Activated CD8-positive, alpha-beta T cell treated with anti-CD3 and anti-CD28 coated beads for 36 hours (primary cell): ENCODE measurements at regions not wholly inside any gene's neighbourhood (a gene's known extent, or its start where the extent isn't known, plus 50 kb on each side); places are given as distances from the start of the nearest gene placed in this dataset.

ENCODE experiments used
- ATAC-seq: fragments of 200-7000 bp; cut with Tn5 transposase; one replicate; pipeline ENCODE4 v1.10.0; 2021; ENCODE audit warnings: mild to moderate bottlenecking, moderate library complexity
- CTCF ChIA-PET: fragments of 350-600 bp; sonication (Branson Sonifier 250); formaldehyde crosslinking; loops from one replicate; lab custom pipeline; 2021; ENCODE audit warnings: antibody characterized with exemption; lab: Charles Lee
- POLR2A ChIA-PET: fragments of 350-600 bp; sonication (Branson Sonifier 250); formaldehyde crosslinking; loops from one replicate; lab custom pipeline; 2021; ENCODE audit warnings: antibody characterized with exemption; lab: Charles Lee
- DNase-seq: peaks from one replicate; pipeline ENCODE4 v3.0.0-alpha.2; 2020
- H3K27ac Mint-ChIP-seq: one replicate; pipeline ENCODE4 v1.8.0; 2021; ENCODE audit warnings: mild to moderate bottlenecking, mixed read lengths
- H3K27me3 Mint-ChIP-seq: one replicate; pipeline ENCODE4 v1.8.0; 2021; ENCODE audit warnings: mixed read lengths
- H3K36me3 Mint-ChIP-seq: one replicate; pipeline ENCODE4 v1.8.0; 2021; ENCODE audit warnings: low read depth, mixed read lengths
- H3K4me1 Mint-ChIP-seq: one replicate; pipeline ENCODE4 v1.8.0; 2021; ENCODE audit warnings: low read depth, mixed read lengths
- H3K4me3 Mint-ChIP-seq: one replicate; pipeline ENCODE4 v1.8.0; 2021; ENCODE audit warnings: mild to moderate bottlenecking, moderate library complexity, mixed read lengths
- H3K9me3 Mint-ChIP-seq: one replicate; pipeline ENCODE4 v1.8.0; 2021; ENCODE audit warnings: mixed read lengths
- CTCF ChIP-seq: fragments of 200-600 bp; IDR thresholded peaks from one replicate; pipeline ENCODE4 v1.8.0; 2022; ENCODE audit warnings: antibody characterized with exemption, mild to moderate bottlenecking
- intact Hi-C: fragments of 100-400 bp; cut with micrococcal nuclease; formaldehyde crosslinking; loops from one replicate; pipeline ENCODE4 v1.10.0; 2022

GRCh38 chr12:89138048-89138852, 214.1 kb downstream of the DUSP6 start:
- Mint-ChIP-seq H3K27me3 (no peaks in the 10 kb centered on the region), H3K27ac (peak overlapping the region; percentile 75), H3K4me1 (peaks cover 30% of the 10 kb centered on the region), H3K36me3 (no peaks in the 10 kb centered on the region), H3K9me3 (no peaks in the 10 kb centered on the region), H3K4me3 (no peak overlapping the region)
- ChIA-PET POLR2A (no interaction called here), CTCF (interaction anchor here (1.3 kb wide), 1 partner anchor 119 kb away, joined by 3 read pairs; no protein-coding TSS in a partner anchor)
- intact Hi-C loops: loop anchor here (1.0 to 2.0 kb wide), 2 partner anchors 25 to 43 kb away; no protein-coding TSS in a partner anchor
- DNase-seq: peak; percentile 54
- ATAC-seq: peak; percentile 91
- TF ChIP-seq CTCF: no peak

DNA sequence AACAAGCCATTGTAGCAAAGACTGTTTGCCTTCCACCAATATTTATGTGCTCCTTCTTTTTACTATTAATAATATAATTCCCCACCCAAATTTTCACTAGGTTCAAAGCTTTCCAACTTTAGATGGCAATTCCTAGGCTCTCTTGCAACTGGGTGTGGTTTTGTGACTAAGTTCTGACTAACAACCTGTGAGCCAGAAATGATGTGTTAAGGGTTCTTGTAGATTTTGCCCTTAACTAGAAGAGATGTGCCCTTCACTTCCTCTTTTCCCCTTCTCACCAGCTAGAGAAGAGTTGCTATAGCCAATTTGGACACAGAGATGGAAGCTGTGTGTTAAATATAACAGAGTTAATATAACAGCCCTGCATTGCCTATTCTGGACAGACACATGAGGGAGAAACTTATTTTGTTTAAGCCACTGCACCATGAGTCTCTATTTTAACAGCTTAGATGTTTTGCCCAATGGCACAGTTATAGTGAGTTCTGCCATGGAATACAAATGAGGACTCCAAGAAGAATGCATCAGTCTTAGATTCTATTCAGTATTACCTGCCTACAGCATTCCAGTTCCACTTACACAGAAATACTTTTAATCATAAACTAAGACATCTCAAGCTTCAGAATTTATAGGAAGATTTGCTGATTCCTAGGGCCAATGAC, 216.2 kb downstream of the DUSP6 start:
- intact Hi-C loops: no loop called here
- H3K27ac Mint-ChIP-seq: no peak overlapping the region

GRCh38 chr12:89134213-89134770, 218.0 kb downstream of the DUSP6 start:
- ChIA-PET POLR2A (interaction anchor here (0.9 kb wide), 1 partner anchor 23 kb away, joined by 3 read pairs; no protein-coding TSS in a partner anchor), CTCF (no interaction called here)
- H3K36me3 Mint-ChIP-seq: no peaks in the 10 kb centered on the region
- H3K4me1 Mint-ChIP-seq: peaks cover 34% of the 10 kb centered on the region
- DNase-seq: no peak
- H3K4me3 Mint-ChIP-seq: no peak overlapping the region
- peaks cover 2% of the 10 kb centered on the region for H3K27me3 Mint-ChIP-seq
- H3K27ac Mint-ChIP-seq: no peak overlapping the region
- ATAC-seq: no peak
- H3K9me3 Mint-ChIP-seq: no peaks in the 10 kb centered on the region
- intact Hi-C loops: no loop called here
- TF ChIP-seq CTCF: no peak

More for the DNA sequence above, 216.2 kb downstream of the DUSP6 start:
- H3K9me3 Mint-ChIP-seq: no peaks in the 10 kb centered on the region
- H3K4me1 Mint-ChIP-seq: peaks cover 30% of the 10 kb centered on the region
- ATAC-seq (peak; percentile 34), DNase-seq (no peak)
- H3K4me3 Mint-ChIP-seq: no peak overlapping the region
- peaks cover 2% of the 10 kb centered on the region for H3K27me3 Mint-ChIP-seq
- ChIA-PET CTCF (interaction anchor here (1.0 to 2.0 kb wide), 7 partner anchors 39 to 388 kb away, joined by 3 to 8 read pairs (median 3); no protein-coding TSS in a partner anchor), POLR2A (no interaction called here)
- no peak for TF ChIP-seq CTCF
- no peaks in the 10 kb centered on the region for H3K36me3 Mint-ChIP-seq

DNA sequence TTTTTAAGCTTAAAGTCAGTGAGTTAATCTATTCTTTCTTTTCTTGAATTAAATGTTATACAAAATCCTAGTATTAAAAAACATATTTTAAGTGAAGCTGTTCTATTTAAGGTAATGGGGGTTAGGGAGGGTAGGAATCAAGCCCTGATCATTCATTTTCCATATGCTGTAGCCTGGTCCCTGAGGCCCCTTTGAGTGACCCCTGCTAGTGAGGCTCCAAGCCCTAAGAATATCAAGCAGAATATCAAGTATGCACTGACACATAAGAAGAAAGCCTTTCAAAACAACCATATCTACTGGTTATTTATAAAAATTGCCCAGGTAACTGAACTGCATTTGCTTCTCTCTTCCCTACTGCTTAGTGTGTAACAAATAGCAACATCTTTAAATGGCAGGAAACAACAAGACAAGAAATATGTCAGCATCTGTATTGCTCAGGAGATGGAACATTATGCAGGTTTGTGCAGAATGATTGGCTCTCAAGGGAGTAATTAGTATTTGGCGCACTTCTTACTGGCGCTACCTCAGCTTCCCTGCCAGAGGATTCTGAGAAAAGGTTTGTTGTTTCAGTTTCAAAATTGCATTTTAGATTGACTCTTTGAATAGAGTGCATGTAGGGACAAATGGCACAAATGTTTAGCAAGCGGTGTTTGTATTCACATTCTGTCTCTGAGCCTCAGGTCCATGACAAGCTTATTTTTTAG, 223.0 kb downstream of the DUSP6 start:
- H3K27me3 Mint-ChIP-seq: peaks cover 6% of the 10 kb centered on the region
- intact Hi-C loops: no loop called here
- CTCF ChIA-PET: interaction anchor here (0.9 to 1.1 kb wide), 2 partner anchors 27 to 41 kb away, joined by 3 read pairs; no protein-coding TSS in a partner anchor
- POLR2A ChIA-PET: interaction anchor here (0.8 kb wide), 1 partner anchor 11 kb away, joined by 4 read pairs; no protein-coding TSS in a partner anchor
- no peaks in the 10 kb centered on the region for H3K9me3 Mint-ChIP-seq
- TF ChIP-seq CTCF: no peak
- H3K4me3 Mint-ChIP-seq: no peak overlapping the region
- no peak overlapping the region for H3K27ac Mint-ChIP-seq
- DNase-seq: peak; percentile 7
- no peaks in the 10 kb centered on the region for H3K36me3 Mint-ChIP-seq
- H3K4me1 Mint-ChIP-seq: peaks cover 4% of the 10 kb centered on the region
- peak; percentile 67 for ATAC-seq
